HG02938 (cell line): ENCODE measurements at regions not wholly inside any gene's neighbourhood (a gene's known extent, or its start where the extent isn't known, plus 50 kb on each side); places are given as distances from the start of the nearest gene placed in this dataset.

Experiments
- ATAC-seq: cut with Tn5 transposase; IDR thresholded peaks from one replicate; pipeline ENCODE4 v1.9.1; 2021; ENCODE audit warnings: mild to moderate bottlenecking, moderate library complexity; ENCODE audit not compliant: unreplicated experiment

DNA sequence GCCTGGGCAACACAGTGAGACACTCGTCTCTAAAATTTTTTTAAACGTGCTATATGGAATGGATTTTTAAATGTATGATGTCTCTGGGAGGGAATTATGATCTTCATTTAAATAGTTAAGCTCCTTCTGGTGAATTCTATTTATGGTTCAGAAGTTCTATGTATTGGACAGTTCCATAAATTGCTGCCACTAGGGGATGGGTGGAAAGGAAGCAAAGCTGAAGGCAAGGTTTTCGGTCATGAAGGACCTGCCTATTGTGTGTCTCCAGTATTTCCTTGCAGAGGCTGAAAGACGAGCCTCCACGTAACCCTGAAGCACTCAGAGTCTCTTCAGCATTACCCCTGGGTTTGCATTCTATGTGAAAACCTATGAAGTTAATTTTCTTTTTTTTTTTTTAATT lies 451.5 kb upstream of the FAT1 start:
- ATAC-seq: no peak

DNA sequence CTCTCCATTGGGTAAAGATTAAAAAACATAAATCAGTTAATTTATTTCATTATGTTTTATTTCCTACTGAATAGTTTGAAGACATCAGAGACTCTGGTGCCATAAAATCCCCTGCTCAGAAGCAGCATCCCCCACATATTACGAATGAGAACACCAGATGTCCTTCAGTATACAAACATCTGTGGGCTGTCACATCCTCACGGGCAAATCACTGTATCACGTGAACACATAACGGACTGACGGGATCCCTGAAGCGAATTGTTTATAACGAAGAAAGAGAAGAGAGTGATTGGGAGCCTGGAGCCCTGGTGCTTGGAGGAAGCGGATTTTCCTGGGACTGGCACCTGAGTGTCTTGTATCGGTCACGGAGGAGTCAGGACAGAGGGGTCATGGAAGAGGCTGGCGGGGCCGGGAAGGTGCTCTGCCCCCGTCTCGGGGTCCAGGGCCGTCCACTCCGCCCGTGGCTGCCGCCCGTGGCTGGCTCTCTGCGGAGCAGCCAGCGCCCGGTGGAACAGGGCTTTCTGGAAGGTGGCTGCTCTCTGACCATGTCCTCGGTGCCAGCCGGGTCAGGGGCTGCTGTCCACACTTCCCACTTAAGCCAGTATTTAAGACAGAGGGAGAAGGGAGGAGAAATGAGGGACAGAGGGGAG lies 452.7 kb upstream of the FAT1 start:
- ATAC-seq: no peak

DNA sequence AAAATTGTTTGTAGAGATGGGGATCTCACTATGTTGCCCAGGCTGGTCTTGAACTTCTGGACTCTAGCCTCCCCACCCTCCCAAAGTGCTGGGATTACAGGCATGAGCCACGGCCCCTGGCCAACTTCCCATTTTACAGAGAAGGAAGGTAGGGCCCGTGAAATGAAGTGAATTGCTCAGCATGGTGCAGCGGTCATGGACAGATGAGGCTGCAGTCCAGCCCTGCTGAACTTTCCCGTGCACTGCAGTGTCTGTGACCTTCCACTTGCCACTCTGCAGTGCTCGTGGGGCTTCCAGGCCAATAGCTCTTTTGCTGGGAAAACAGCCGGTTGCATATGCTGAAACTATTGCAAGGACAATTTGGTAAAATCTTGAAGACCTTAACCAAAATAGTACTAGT lies 454.4 kb upstream of the FAT1 start:
- no peak for ATAC-seq

DNA sequence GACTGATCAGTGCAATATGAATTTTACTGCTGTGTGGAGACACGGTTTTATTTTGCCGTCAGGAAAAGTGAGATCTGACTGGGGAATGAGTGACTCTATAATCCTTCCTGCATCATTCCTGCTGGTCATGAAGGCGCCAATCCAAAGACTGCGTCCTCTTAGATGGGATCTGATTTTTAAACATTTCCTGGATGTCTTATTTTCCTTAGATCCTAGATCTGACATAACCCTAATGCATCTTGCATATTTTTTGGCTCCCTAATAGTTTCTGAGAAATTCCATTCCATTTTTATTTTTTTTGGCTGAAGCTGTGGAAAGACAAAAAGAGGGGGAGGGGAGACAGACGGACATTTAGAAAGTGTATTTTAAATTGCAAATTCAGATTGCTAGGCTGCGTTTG lies 454.9 kb upstream of the FAT1 start:
- ATAC-seq: no peak

GRCh38 chr4:187179086-187180058 lies 455.7 kb upstream of the FAT1 start:
- no peak for ATAC-seq

GRCh38 chr4:187181054-187181453 lies 457.4 kb upstream of the FAT1 start:
- no peak for ATAC-seq

DNA sequence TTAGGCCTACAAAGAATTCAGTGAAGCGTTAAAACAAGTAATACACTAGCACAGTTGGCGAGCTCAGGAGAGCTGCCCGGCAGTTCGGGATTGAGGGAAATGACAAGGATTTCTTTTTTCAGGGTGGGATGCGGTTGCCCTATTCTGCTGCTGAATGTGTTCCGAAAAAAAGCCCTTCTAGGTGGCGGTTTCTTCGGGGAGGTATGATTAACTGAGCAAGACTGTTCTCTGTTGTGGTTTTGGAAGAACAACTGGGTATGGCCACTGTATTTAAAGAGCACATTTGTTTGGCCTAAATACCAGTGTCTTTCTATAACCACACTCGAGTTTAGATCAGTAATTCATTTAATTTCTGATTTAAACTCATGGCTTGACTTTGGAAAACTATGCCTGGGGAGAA lies 459.7 kb upstream of the FAT1 start:
- ATAC-seq: no peak

GRCh38 chr4:187183826-187184225 lies 460.2 kb upstream of the FAT1 start:
- no peak for ATAC-seq

GRCh38 chr4:187184508-187184907 lies 460.9 kb upstream of the FAT1 start:
- ATAC-seq: no peak

- no peak for ATAC-seq
Measured at GRCh38 chr4:187188118-187188517, 464.5 kb upstream of the FAT1 start.

GRCh38 chr4:187188741-187189140 lies 465.1 kb upstream of the FAT1 start:
- ATAC-seq: no peak

DNA sequence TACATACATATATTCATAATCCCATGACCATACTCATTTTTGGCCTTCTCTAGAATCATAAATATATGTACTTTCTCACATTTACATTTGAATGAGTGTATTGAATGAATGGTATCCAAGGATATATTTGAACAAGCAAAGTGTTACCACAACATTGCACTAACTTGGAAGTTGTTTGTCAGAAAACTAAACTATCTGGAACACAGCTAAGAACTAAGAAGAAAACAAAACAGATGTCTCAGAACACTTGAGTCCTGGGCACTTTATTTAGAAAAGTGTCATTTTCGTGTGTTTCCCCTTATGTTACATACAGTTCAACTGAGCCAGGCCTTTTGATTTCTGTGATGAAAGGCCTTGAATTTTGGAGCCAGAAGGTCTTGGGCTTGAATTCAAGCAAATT lies 466.7 kb upstream of the FAT1 start:
- no peak for ATAC-seq

DNA sequence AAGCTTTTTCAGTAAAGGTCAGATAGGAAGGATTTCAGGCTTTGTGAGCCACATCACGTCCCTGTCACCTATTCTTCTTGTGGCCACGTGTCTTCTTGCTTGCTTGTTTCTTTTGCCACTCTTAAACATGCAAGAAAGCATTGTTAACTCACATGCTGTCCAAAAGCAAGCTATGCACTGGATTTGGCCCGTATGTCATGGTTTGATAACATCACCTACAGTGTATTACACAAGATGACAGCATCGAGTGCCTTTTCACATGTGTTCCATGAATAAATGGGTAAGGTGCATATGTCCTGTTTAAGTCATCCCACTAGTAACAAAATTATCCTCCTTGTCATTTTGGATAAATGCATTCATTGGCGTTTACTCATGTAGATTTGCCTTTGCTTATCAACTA lies 468.0 kb upstream of the FAT1 start:
- ATAC-seq: no peak

GRCh38 chr4:187192266-187192665 lies 468.6 kb upstream of the FAT1 start:
- no peak for ATAC-seq

GRCh38 chr4:187193141-187193540 lies 469.5 kb upstream of the FAT1 start:
- ATAC-seq: no peak

GRCh38 chr4:187204389-187204918 lies 480.8 kb upstream of the FAT1 start:
- ATAC-seq: no peak

DNA sequence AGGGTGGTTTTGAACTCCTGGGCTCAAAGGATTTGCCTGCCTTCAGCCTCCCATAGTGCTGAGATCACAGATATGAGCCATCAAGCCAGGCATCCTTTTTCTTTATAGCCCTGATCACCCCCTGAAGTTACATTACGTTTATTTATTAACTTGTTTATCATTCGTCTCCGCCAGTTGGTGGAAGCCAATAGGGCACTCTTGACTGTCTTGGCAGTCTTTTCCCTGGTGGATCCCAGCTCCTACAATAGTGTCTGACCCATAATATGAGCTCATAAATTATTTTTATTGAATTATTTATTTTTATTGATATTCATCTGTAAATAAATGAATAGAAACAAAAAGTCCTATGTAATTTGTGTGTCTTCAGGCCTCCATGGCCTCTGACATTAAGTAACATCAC lies 484.3 kb upstream of the FAT1 start:
- ATAC-seq: no peak

GRCh38 chr4:187208651-187209050 lies 485.0 kb upstream of the FAT1 start:
- no peak for ATAC-seq

GRCh38 chr4:187209921-187210613 lies 486.4 kb upstream of the FAT1 start:
- no peak for ATAC-seq

GRCh38 chr4:187212446-187213080 lies 488.9 kb upstream of the FAT1 start:
- ATAC-seq: no peak

- ATAC-seq: no peak
Measured at GRCh38 chr4:187215438-187215837, 491.8 kb upstream of the FAT1 start.
